ENCODE measurements at regions not wholly inside any gene's neighbourhood (a gene's known extent, or its start where the extent isn't known, plus 50 kb on each side); places are given as distances from the start of the nearest gene placed in this dataset.

- TF ChIP-seq CTCF (IDR thresholded peaks at IDR 0.05) = no peak
- no peak for TF ChIP-seq POLR2AphosphoS5 (IDR thresholded peaks at IDR 0.05; ENCODE audit: low read depth, low read length)
- no peak for TF ChIP-seq SIN3A (IDR thresholded peaks at IDR 0.05; ENCODE audit: borderline replicate concordance, insufficient read depth, low read depth, low read length)
- TF ChIP-seq REST (IDR thresholded peaks at IDR 0.05; ENCODE audit: insufficient read depth in 1 of 2, low read depth in 2 of 2, low read length in 1 of 2) = no peak
- TF ChIP-seq TCF7L2 (IDR thresholded peaks at IDR 0.05; ENCODE audit: low read depth, low read length) = no peak
These were observed 96.6 kb downstream of the NSMCE3 start for GRCh38 chr15:29172742-29173725.

Data from Panc1 (cell line).